GM23338 (cell line): ENCODE measurements at regions not wholly inside any gene's neighbourhood (a gene's known extent, or its start where the extent isn't known, plus 50 kb on each side); places are given as distances from the start of the nearest gene placed in this dataset.

Source experiments
- ATAC-seq: fragments of 200-7000 bp; cut with Tn5 transposase; 3 replicates; pipeline ENCODE4 v1.9.1; 2020
- DNase-seq: peaks from one replicate; pipeline ENCODE4 v3.0.0-alpha.2; 2015; ENCODE audit warnings: low spot score
- H2AFZ ChIP-seq: fragments of 200-600 bp; sonication (generic); 2 replicates; pipeline ENCODE4 v1.8.0; 2016; ENCODE audit warnings: antibody characterized with exemption, mild to moderate bottlenecking, moderate library complexity
- H3F3A ChIP-seq: fragments of 200-600 bp; sonication (generic); replicated peaks from 2 replicates; pipeline ENCODE4 v1.8.0; 2017; ENCODE audit warnings: antibody characterized with exemption, mixed run types, low read depth
- H3K27ac ChIP-seq: fragments of 200-600 bp; sonication (generic); 2 replicates; pipeline ENCODE4 v1.6.1; 2016; ENCODE audit warnings: low read depth
- H3K27me3 ChIP-seq: fragments of 200-600 bp; sonication (generic); 2 replicates; pipeline ENCODE4 v1.8.0; 2016; ENCODE audit warnings: mild to moderate bottlenecking, mixed run types, moderate library complexity; ENCODE audit not compliant: insufficient read depth
- H3K36me3 ChIP-seq: fragments of 200-600 bp; sonication (generic); 2 replicates; pipeline ENCODE4 v1.8.0; 2016; ENCODE audit warnings: mild to moderate bottlenecking; ENCODE audit not compliant: insufficient read depth
- H3K4me1 ChIP-seq: fragments of 200-600 bp; sonication (generic); 2 replicates; pipeline ENCODE4 v1.8.0; 2016; ENCODE audit warnings: mild to moderate bottlenecking, moderate library complexity; ENCODE audit not compliant: insufficient read depth
- H3K4me2 ChIP-seq: fragments of 200-600 bp; sonication (generic); 2 replicates; pipeline ENCODE4 v1.7.1; 2017; ENCODE audit warnings: mixed run types
- H3K4me3 ChIP-seq: fragments of 200-600 bp; sonication (generic); 2 replicates; pipeline ENCODE4 v1.6.1; 2016; ENCODE audit warnings: mixed run types
- H3K79me2 ChIP-seq: fragments of 200-600 bp; sonication (generic); replicated peaks from 2 replicates; pipeline ENCODE4 v1.8.0; 2017; ENCODE audit warnings: mild to moderate bottlenecking; ENCODE audit not compliant: insufficient read depth
- H3K9me2 ChIP-seq: fragments of 200-600 bp; sonication (generic); 2 replicates; pipeline ENCODE4 v1.8.0; 2017; ENCODE audit not compliant: insufficient read depth
- H4K20me1 ChIP-seq: fragments of 200-600 bp; sonication (generic); replicated peaks from 2 replicates; pipeline ENCODE4 v1.8.0; 2017; ENCODE audit warnings: mild to moderate bottlenecking; ENCODE audit not compliant: insufficient read depth
- H3K27ac Mint-ChIP-seq: 2 replicates; pipeline ENCODE4 v1.8.0; 2020; ENCODE audit warnings: inconsistent platforms, mild to moderate bottlenecking, moderate library complexity, mixed read lengths
- H3K27me3 Mint-ChIP-seq: 3 replicates; pipeline ENCODE4 v1.8.0; 2022; ENCODE audit warnings: low read depth, mild to moderate bottlenecking, moderate library complexity, mixed read lengths, inconsistent platforms; ENCODE audit not compliant: insufficient read depth, poor library complexity
- H3K36me3 Mint-ChIP-seq: 3 replicates; pipeline ENCODE4 v1.8.0; 2021; ENCODE audit warnings: low read depth, mild to moderate bottlenecking, inconsistent platforms, moderate library complexity, mixed read lengths
- H3K4me1 Mint-ChIP-seq: 3 replicates; pipeline ENCODE4 v1.8.0; 2020; ENCODE audit warnings: mild to moderate bottlenecking, inconsistent platforms, mixed read lengths
- H3K4me3 Mint-ChIP-seq: 3 replicates; pipeline ENCODE4 v1.8.0; 2021; ENCODE audit warnings: moderate library complexity, mild to moderate bottlenecking, inconsistent platforms, mixed read lengths
- H3K9me3 Mint-ChIP-seq: 3 replicates; pipeline ENCODE4 v1.8.0; 2020; ENCODE audit warnings: moderate library complexity, mild to moderate bottlenecking, inconsistent platforms, mixed read lengths
- CREB1 ChIP-seq: fragments of 250-450 bp; sonication (Bioruptor Pico); IDR thresholded peaks from 2 replicates; pipeline ENCODE4 v1.5.0; 2020; ENCODE audit warnings: low read depth, mild to moderate bottlenecking, moderate library complexity
- NANOG ChIP-seq: IDR thresholded peaks from 2 replicates; pipeline ENCODE4 v1.6.1; 2016; ENCODE audit warnings: antibody characterized with exemption, borderline replicate concordance
- ZNF114 ChIP-seq: fragments of 250-450 bp; sonication (Bioruptor Pico); IDR thresholded peaks from 2 replicates; pipeline ENCODE4 v1.5.0; 2020; ENCODE audit warnings: mild to moderate bottlenecking, moderate library complexity
- TF ChIP-seq, protein P1 (sequence below): fragments of 250-450 bp; sonication (Bioruptor Pico); IDR thresholded peaks from 2 replicates; pipeline ENCODE4 v1.5.0; 2020; ENCODE audit warnings: mild to moderate bottlenecking, moderate library complexity
- TF ChIP-seq, protein P2 (sequence below), 2 experiments: fragments of 200-600 bp in 1 of 2; sonication (generic) in 1 of 2; conservative IDR thresholded peaks; 2 replicates each; pipeline versions ENCODE4 v1.5.1 to v1.6.1; 2016 to 2017; ENCODE audit warnings: antibody characterized with exemption in 2 of 2, low read depth in 2 of 2, mild to moderate bottlenecking in 2 of 2, moderate library complexity in 1 of 2
- TF ChIP-seq, protein P3 (sequence below): IDR thresholded peaks from 2 replicates; pipeline ENCODE4 v1.6.1; 2016; ENCODE audit warnings: antibody characterized with exemption

DNA sequence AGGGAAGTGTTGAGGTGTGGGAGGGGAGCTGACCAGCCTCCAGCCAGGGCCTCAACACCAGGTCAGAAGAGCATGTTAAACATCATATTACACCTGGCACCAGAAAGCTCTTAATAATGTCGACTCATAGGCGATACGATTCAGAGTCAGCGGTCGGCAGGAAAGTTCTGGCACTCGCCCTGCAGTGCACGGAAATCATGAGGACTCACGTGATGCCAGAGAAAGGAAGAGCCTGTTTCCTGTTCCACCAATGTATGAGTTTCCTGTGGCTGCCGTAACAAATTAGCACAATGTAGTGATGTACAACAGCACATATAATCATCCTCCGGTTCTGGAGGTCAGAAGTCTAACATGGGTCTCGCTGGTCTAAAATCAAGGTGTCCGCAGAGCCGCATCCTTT, 198.8 kb downstream of the BARX2 start:
- H3K27me3 ChIP-seq, result no peaks in the 10 kb centered on the region
- peak overlapping the region; percentile 39; the same call in 1 of the 2 replicates for H3K27ac Mint-ChIP-seq
- H3K79me2 ChIP-seq, result no peaks in the 10 kb centered on the region
- peaks cover 3% of the 10 kb centered on the region; the same call in 1 of the 3 replicates for H3K36me3 Mint-ChIP-seq
- DNase-seq (no peak), ATAC-seq (no peak)
- no peak overlapping the region for H2AFZ ChIP-seq
- no peak overlapping the region for H3K4me3 ChIP-seq
- H3K27me3 Mint-ChIP-seq, result peaks cover 8% of the 10 kb centered on the region
- no peak overlapping the region for H3K27ac ChIP-seq
- no peaks in the 10 kb centered on the region for H4K20me1 ChIP-seq
- no peak overlapping the region for H3K4me3 Mint-ChIP-seq
- no peaks in the 10 kb centered on the region for H3K9me2 ChIP-seq
- no peak overlapping the region for H3K4me2 ChIP-seq
- H3K36me3 ChIP-seq, result no peaks in the 10 kb centered on the region
- peaks cover 24% of the 10 kb centered on the region for H3K9me3 Mint-ChIP-seq
- no peaks in the 10 kb centered on the region for H3K4me1 Mint-ChIP-seq
- no peaks in the 10 kb centered on the region for H3K4me1 ChIP-seq
- H3F3A ChIP-seq, result no peaks in the 10 kb centered on the region
- no peak for TF ChIP-seq NANOG
- TF ChIP-seq, protein P1, sequence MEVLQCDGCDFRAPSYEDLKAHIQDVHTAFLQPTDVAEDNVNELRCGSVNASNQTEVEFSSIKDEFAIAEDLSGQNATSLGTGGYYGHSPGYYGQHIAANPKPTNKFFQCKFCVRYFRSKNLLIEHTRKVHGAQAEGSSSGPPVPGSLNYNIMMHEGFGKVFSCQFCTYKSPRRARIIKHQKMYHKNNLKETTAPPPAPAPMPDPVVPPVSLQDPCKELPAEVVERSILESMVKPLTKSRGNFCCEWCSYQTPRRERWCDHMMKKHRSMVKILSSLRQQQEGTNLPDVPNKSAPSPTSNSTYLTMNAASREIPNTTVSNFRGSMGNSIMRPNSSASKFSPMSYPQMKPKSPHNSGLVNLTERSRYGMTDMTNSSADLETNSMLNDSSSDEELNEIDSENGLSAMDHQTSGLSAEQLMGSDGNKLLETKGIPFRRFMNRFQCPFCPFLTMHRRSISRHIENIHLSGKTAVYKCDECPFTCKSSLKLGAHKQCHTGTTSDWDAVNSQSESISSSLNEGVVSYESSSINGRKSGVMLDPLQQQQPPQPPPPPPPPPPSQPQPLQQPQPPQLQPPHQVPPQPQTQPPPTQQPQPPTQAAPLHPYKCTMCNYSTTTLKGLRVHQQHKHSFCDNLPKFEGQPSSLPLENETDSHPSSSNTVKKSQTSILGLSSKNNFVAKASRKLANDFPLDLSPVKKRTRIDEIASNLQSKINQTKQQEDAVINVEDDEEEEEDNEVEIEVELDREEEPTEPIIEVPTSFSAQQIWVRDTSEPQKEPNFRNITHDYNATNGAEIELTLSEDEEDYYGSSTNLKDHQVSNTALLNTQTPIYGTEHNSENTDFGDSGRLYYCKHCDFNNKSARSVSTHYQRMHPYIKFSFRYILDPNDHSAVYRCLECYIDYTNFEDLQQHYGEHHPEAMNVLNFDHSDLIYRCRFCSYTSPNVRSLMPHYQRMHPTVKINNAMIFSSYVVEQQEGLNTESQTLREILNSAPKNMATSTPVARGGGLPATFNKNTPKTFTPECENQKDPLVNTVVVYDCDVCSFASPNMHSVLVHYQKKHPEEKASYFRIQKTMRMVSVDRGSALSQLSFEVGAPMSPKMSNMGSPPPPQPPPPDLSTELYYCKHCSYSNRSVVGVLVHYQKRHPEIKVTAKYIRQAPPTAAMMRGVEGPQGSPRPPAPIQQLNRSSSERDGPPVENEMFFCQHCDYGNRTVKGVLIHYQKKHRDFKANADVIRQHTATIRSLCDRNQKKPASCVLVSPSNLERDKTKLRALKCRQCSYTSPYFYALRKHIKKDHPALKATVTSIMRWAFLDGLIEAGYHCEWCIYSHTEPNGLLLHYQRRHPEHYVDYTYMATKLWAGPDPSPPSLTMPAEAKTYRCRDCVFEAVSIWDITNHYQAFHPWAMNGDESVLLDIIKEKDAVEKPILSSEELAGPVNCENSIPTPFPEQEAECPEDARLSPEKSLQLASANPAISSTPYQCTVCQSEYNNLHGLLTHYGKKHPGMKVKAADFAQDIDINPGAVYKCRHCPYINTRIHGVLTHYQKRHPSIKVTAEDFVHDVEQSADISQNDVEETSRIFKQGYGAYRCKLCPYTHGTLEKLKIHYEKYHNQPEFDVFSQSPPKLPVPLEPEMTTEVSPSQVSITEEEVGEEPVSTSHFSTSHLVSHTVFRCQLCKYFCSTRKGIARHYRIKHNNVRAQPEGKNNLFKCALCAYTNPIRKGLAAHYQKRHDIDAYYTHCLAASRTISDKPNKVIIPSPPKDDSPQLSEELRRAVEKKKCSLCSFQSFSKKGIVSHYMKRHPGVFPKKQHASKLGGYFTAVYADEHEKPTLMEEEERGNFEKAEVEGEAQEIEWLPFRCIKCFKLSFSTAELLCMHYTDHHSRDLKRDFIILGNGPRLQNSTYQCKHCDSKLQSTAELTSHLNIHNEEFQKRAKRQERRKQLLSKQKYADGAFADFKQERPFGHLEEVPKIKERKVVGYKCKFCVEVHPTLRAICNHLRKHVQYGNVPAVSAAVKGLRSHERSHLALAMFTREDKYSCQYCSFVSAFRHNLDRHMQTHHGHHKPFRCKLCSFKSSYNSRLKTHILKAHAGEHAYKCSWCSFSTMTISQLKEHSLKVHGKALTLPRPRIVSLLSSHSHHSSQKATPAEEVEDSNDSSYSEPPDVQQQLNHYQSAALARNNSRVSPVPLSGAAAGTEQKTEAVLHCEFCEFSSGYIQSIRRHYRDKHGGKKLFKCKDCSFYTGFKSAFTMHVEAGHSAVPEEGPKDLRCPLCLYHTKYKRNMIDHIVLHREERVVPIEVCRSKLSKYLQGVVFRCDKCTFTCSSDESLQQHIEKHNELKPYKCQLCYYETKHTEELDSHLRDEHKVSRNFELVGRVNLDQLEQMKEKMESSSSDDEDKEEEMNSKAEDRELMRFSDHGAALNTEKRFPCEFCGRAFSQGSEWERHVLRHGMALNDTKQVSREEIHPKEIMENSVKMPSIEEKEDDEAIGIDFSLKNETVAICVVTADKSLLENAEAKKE, result no peak
- TF ChIP-seq CREB1 (CRISPR knock-in tag), result no peak
- TF ChIP-seq, protein P2, sequence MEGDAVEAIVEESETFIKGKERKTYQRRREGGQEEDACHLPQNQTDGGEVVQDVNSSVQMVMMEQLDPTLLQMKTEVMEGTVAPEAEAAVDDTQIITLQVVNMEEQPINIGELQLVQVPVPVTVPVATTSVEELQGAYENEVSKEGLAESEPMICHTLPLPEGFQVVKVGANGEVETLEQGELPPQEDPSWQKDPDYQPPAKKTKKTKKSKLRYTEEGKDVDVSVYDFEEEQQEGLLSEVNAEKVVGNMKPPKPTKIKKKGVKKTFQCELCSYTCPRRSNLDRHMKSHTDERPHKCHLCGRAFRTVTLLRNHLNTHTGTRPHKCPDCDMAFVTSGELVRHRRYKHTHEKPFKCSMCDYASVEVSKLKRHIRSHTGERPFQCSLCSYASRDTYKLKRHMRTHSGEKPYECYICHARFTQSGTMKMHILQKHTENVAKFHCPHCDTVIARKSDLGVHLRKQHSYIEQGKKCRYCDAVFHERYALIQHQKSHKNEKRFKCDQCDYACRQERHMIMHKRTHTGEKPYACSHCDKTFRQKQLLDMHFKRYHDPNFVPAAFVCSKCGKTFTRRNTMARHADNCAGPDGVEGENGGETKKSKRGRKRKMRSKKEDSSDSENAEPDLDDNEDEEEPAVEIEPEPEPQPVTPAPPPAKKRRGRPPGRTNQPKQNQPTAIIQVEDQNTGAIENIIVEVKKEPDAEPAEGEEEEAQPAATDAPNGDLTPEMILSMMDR (conservative IDR thresholded peaks at IDR 0.05; ENCODE audit: low read depth in 2 of 2), result no peak
- no peak for TF ChIP-seq ZNF114 (CRISPR knock-in tag)
- TF ChIP-seq, protein P3, sequence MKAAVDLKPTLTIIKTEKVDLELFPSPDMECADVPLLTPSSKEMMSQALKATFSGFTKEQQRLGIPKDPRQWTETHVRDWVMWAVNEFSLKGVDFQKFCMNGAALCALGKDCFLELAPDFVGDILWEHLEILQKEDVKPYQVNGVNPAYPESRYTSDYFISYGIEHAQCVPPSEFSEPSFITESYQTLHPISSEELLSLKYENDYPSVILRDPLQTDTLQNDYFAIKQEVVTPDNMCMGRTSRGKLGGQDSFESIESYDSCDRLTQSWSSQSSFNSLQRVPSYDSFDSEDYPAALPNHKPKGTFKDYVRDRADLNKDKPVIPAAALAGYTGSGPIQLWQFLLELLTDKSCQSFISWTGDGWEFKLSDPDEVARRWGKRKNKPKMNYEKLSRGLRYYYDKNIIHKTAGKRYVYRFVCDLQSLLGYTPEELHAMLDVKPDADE, result no peak
